ENCODE measurements at regions not wholly inside any gene's neighbourhood (a gene's known extent, or its start where the extent isn't known, plus 50 kb on each side); places are given as distances from the start of the nearest gene placed in this dataset.

DNA sequence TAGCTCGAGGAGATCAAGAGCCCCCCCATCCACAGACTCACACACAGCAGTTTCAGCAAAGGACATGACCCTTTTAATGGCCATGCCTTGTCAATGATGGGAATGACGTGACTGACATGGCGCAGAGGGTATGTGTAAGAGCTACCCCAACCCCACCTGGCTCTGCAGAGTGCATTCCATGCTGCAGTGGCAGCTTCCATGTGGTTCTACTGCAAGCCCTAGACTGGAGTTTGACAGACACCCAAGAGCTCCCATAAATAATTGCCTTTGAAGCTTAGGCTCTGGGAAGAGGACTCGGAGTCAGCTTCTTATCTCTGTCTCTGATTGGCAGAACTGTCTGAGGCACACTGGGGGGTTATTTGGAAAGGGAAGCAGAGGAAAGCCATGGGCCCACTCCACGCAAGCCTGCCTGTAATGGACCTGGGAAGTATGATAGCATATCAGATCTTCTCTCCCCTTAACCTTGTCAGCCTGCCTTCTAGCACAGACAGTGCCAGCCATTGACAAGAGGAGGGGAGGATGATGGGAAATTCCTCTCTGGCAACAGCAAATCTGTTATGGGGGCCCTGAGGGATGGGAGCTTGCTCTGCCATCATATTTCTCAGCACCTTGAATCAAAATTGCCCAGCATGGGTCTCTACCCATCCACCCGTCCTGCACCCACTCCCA is 478.5 kb upstream of the PODXL start:
- TF ChIP-seq POLR2A (IDR thresholded peaks at IDR 0.05) = no peak
- TF ChIP-seq EP300 (IDR thresholded peaks at IDR 0.05) = no peak
- TF ChIP-seq CTCF (IDR thresholded peaks at IDR 0.05) = no peak
